Breast epithelium (tissue), 4 donors: ENCODE measurements at regions not wholly inside any gene's neighbourhood (a gene's known extent, or its start where the extent isn't known, plus 50 kb on each side); places are given as distances from the start of the nearest gene placed in this dataset.
"Not testable (repeated sequence)": the region's sequence is repeated elsewhere in the genome, so short reads cannot be mapped to it uniquely, and the experiment has no call there.

ENCODE experiments used
- DNase-seq, 2 donors: peaks; one replicate each; pipeline ENCODE4 v3.0.0-alpha.2; 2019; ENCODE audit warnings: low spot score in 2 of 2
- H3K27ac ChIP-seq, 2 donors: fragments of 200-600 bp; sonication (generic) in 1 of 2; one replicate each; pipeline ENCODE4 v1.5.1; 2016 to 2019; ENCODE audit warnings: mild to moderate bottlenecking in 1 of 2
- H3K27me3 ChIP-seq, 2 donors: fragments of 200-600 bp; sonication (generic) in 1 of 2; one replicate each; pipeline versions ENCODE4 v1.5.1 to v1.6.0; 2017 to 2019; ENCODE audit warnings: control low read depth in 1 of 2, mild to moderate bottlenecking in 1 of 2
- H3K36me3 ChIP-seq: fragments of 200-600 bp; one replicate; pipeline ENCODE4 v1.5.1; 2019
- H3K4me1 ChIP-seq, 2 donors: fragments of 200-600 bp; sonication (generic); one replicate each; pipeline ENCODE4 v1.5.1; 2016 to 2019; ENCODE audit warnings: control low read depth in 1 of 2
- H3K4me3 ChIP-seq, 3 donors: fragments of 200-600 bp; sonication (generic); 1 replicate in 2 of 3; 2 replicates in 1 of 3; pipeline ENCODE4 v1.5.1; 2016 to 2019; ENCODE audit warnings: mild to moderate bottlenecking in 3 of 3, moderate library complexity in 2 of 3
- H3K9me3 ChIP-seq, 2 donors: fragments of 200-600 bp; sonication (generic) in 1 of 2; one replicate each; pipeline ENCODE4 v1.5.1; 2016 to 2019; ENCODE audit warnings: control low read depth in 1 of 2
- POLR2A ChIP-seq: fragments of 450-650 bp; IDR thresholded peaks from one replicate; pipeline ENCODE4 v1.6.1; 2016; ENCODE audit warnings: antibody characterized with exemption, mild to moderate bottlenecking, moderate library complexity
- POLR2AphosphoS5 ChIP-seq, 3 donors: sonication (generic); formaldehyde crosslinking; IDR thresholded peaks; one replicate each; pipeline ENCODE4 v1.6.1; 2017; ENCODE audit warnings: antibody characterized with exemption in 3 of 3
- intact Hi-C: fragments of 100-400 bp; cut with DNase I; formaldehyde crosslinking; loops from one replicate; pipeline ENCODE4 v1.15.1; 2023; ENCODE audit warnings: low total_unique reads
- TF ChIP-seq, protein P1 (sequence below), 3 donors: fragments of 450-650 bp; IDR thresholded peaks; one replicate each; pipeline ENCODE4 v1.5.1; 2016 to 2017; ENCODE audit warnings: antibody characterized with exemption in 3 of 3, mild to moderate bottlenecking in 3 of 3, moderate library complexity in 3 of 3

DNA sequence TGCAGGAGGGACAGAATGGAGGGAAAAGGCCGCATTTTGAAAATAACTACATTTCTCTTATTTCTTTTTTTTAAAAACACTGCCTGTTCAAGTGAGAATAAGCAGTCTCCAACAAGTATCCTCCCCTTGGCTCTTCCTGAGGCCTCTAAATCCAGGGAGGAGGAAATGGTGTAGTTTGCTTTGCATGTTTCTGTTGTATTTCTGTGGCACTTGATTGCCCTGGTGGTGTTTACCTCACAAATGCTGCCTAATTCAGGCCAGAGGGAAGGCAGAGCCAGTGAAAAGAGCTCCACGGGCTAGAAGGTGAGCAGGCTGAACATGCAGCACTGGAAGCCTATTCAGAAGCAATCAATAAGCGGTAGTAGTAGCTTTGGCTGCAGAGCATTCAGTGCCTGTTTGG, 149.3 kb upstream of the ATP11B start:
- TF ChIP-seq, protein P1, sequence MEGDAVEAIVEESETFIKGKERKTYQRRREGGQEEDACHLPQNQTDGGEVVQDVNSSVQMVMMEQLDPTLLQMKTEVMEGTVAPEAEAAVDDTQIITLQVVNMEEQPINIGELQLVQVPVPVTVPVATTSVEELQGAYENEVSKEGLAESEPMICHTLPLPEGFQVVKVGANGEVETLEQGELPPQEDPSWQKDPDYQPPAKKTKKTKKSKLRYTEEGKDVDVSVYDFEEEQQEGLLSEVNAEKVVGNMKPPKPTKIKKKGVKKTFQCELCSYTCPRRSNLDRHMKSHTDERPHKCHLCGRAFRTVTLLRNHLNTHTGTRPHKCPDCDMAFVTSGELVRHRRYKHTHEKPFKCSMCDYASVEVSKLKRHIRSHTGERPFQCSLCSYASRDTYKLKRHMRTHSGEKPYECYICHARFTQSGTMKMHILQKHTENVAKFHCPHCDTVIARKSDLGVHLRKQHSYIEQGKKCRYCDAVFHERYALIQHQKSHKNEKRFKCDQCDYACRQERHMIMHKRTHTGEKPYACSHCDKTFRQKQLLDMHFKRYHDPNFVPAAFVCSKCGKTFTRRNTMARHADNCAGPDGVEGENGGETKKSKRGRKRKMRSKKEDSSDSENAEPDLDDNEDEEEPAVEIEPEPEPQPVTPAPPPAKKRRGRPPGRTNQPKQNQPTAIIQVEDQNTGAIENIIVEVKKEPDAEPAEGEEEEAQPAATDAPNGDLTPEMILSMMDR (IDR thresholded peaks at IDR 0.05): no peak
- TF ChIP-seq POLR2A (no peak), POLR2AphosphoS5 (IDR thresholded peaks at IDR 0.05) (no peak)
- Histone ChIP-seq H3K27ac (no peak overlapping the region), H3K36me3 (no peaks in the 10 kb centered on the region), H3K27me3 (no peaks in the 10 kb centered on the region), H3K9me3 (no peaks in the 10 kb centered on the region), H3K4me1 (no peaks in the 10 kb centered on the region), H3K4me3 (no peak overlapping the region)
- intact Hi-C loops: no loop called here
- DNase-seq: no peak

DNA sequence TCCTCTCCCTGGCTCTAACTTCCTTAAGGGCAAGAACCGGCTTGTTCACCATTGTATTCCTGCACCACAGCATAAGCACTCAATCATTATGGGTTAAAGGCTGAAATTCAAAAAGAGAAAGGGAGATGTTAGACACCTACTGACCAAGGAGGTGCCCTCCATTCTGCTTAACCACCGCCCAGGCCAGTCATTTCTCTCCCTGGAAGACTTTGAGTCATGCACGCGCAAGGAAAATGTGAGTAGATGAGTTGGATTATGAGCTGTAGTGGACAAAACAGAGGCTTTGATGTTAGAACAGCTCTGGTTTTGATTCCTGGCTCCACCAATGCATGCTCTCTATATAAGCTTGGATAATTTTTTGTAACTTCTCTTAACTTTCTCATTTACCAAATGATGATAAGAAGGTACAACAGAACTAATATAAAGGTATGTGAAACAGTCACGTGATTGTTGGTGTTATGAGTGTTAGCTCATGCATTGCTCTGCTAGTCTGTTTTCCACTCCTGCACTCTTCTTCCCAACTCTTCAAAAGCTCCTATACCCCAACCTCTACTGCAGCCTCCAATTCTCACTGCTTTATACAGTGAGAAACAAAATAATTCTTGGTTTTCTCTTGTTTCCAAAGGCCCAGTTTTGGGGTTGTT, 148.4 kb upstream of the ATP11B start:
- Histone ChIP-seq H3K27ac (no peak overlapping the region), H3K27me3 (no peaks in the 10 kb centered on the region), H3K36me3 (no peaks in the 10 kb centered on the region), H3K4me3 (no peak overlapping the region), H3K4me1 (no peaks in the 10 kb centered on the region), H3K9me3 (no peaks in the 10 kb centered on the region)
- TF ChIP-seq POLR2A (no peak), POLR2AphosphoS5 (IDR thresholded peaks at IDR 0.05) (no peak)
- TF ChIP-seq, protein P1 (IDR thresholded peaks at IDR 0.05): no peak
- intact Hi-C loops: no loop called here
- no peak for DNase-seq

DNA sequence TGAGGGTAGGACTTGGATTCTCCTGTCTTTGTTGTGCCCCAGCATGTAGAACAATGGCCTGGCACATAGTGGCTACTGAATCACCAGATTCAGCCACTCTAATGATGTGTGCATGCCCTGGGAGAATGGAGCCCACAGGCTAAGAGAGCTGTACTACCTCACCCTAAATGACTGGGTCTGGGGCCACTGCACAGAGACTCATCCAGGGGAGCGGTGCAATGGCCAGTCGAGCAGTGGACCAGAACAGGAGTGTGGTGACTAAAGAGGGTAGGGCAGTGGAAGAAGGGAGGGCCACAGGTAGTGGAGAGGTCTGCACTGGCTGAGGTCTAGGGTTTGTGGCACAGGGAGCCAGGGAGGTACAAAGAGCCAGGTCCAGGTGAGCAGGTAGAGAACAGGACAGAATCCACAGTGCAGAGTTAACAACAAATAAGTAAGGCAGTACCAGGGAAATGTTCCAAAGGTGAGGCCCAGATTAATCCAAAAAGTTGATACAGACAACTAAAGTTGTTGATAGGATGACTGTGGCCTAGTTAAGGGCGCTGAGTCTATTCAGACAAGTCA, 142.7 kb upstream of the ATP11B start:
- intact Hi-C loops: loop anchor here (10.0 kb wide), 1 partner anchor 1426 kb away; no protein-coding TSS in a partner anchor
- no peak overlapping the region for H3K27ac ChIP-seq
- no peaks in the 10 kb centered on the region for H3K27me3 ChIP-seq
- no peaks in the 10 kb centered on the region for H3K9me3 ChIP-seq
- no peak for TF ChIP-seq POLR2AphosphoS5 (IDR thresholded peaks at IDR 0.05)
- TF ChIP-seq, protein P1 (IDR thresholded peaks at IDR 0.05): no peak
- TF ChIP-seq POLR2A: no peak
- H3K4me3 ChIP-seq: no peak overlapping the region
- DNase-seq: no peak
- H3K4me1 ChIP-seq: no peaks in the 10 kb centered on the region
- no peaks in the 10 kb centered on the region for H3K36me3 ChIP-seq

DNA sequence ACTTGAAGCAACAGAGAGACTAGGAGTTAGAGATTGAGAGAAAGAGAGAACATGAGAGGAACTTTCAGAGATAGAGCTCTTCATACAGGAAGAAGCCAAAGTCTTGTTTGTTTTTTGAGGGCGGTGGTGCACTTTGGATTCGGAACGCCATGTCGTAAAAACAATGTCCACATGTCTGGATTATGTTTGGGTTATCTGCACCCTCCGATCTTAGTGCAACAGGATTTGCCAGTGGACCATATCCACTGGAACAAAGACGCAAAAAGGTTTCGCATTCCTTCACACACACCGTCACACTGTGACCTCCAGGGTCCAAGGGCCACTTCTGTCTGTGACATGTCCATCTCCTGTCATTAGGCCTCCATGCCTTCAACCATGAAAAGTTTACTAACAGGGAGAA, 141.8 kb upstream of the ATP11B start:
- H3K27me3 ChIP-seq: no peaks in the 10 kb centered on the region
- no peak for DNase-seq
- TF ChIP-seq, protein P1 (IDR thresholded peaks at IDR 0.05): no peak
- TF ChIP-seq POLR2AphosphoS5 (IDR thresholded peaks at IDR 0.05) (no peak), POLR2A (no peak)

DNA sequence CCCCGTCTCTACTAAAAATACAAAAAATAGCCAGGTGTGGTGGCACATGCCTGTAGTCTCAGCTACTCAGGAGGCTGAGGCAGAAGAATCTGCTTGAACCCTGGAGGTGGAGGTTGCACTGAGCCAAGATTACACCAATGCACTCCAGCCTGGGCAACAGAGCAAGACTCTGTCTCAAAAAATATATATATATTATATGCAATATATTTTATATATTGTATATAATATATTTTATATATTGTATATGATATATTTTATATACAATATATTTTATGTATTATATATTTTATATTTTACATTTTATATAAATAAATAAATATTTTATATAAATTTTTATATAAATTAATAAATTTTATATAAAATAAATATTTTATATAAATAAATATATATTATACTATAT, 140.2 kb upstream of the ATP11B start:
- intact Hi-C loops: loop anchor here (10.0 kb wide), 1 partner anchor 1428 kb away; no protein-coding TSS in a partner anchor
- not testable (repeated sequence) for H3K36me3 ChIP-seq, DNase-seq

More for the DNA sequence above, 141.8 kb upstream of the ATP11B start:
- no peak overlapping the region for H3K27ac ChIP-seq
- H3K36me3 ChIP-seq: no peaks in the 10 kb centered on the region
- no peaks in the 10 kb centered on the region for H3K4me1 ChIP-seq
- intact Hi-C loops: loop anchor here (10.0 kb wide), 1 partner anchor 1427 kb away; no protein-coding TSS in a partner anchor
- H3K4me3 ChIP-seq: no peak overlapping the region
- H3K9me3 ChIP-seq: no peaks in the 10 kb centered on the region

More for the DNA sequence above, 140.2 kb upstream of the ATP11B start:
- H3K4me3 ChIP-seq, H3K4me1 ChIP-seq, H3K27me3 ChIP-seq, H3K9me3 ChIP-seq, H3K27ac ChIP-seq: not testable (repeated sequence)
